HepG2 (cell line): ENCODE measurements at regions not wholly inside any gene's neighbourhood (a gene's known extent, or its start where the extent isn't known, plus 50 kb on each side); places are given as distances from the start of the nearest gene placed in this dataset.

Experiments
- ADNP ChIP-seq: sonication (generic); formaldehyde crosslinking; IDR thresholded peaks from 2 replicates; pipeline ENCODE4 v1.4.0; 2020; ENCODE audit warnings: missing genetic modification reagents
- ASH2L ChIP-seq: fragments of 300-600, 200-600 bp; sonication (generic); IDR thresholded peaks from 2 replicates; pipeline ENCODE4 v1.7.0; 2017; ENCODE audit warnings: low read depth, mild to moderate bottlenecking, moderate library complexity, mixed read lengths, low read length; ENCODE audit not compliant: insufficient read length
- JUND ChIP-seq: sonication (generic); formaldehyde crosslinking; IDR thresholded peaks from 2 replicates; pipeline ENCODE4 v1.8.0; 2022; ENCODE audit warnings: mild to moderate bottlenecking, missing genetic modification reagents
- KMT2A ChIP-seq: sonication (generic); formaldehyde crosslinking; IDR thresholded peaks from 2 replicates; pipeline ENCODE4 v1.4.0; 2020; ENCODE audit warnings: missing genetic modification reagents
- PCBP2 ChIP-seq: fragments of 200-400 bp; formaldehyde crosslinking; optimal IDR thresholded peaks from 2 replicates; pipeline ENCODE3; 2018; ENCODE audit warnings: low read length, low read depth; ENCODE audit not compliant: poor library complexity, severe bottlenecking
- PHB2 ChIP-seq: fragments of 450-650 bp; IDR thresholded peaks from 2 replicates; pipeline ENCODE4 v1.6.1; 2018; ENCODE audit not compliant: partially characterized antibody
- RAD21 ChIP-seq: fragments of 450-650 bp; formaldehyde crosslinking; IDR thresholded peaks from 2 replicates; pipeline ENCODE4 v1.5.0; 2020; ENCODE audit warnings: mild to moderate bottlenecking
- STAG1 ChIP-seq: sonication (generic); formaldehyde crosslinking; IDR thresholded peaks from 2 replicates; pipeline ENCODE4 v1.4.0; 2020; ENCODE audit warnings: missing genetic modification reagents
- ZBTB1 ChIP-seq: sonication (generic); formaldehyde crosslinking; IDR thresholded peaks from 2 replicates; pipeline ENCODE4 v1.4.0; 2020; ENCODE audit warnings: missing genetic modification reagents, borderline replicate concordance
- ZNF331 ChIP-seq: sonication (generic); formaldehyde crosslinking; IDR thresholded peaks from 2 replicates; pipeline ENCODE4 v1.4.0; 2020; ENCODE audit warnings: missing genetic modification reagents
- ZNF512 ChIP-seq: sonication (generic); formaldehyde crosslinking; IDR thresholded peaks from 2 replicates; pipeline ENCODE4 v1.4.0; 2020; ENCODE audit warnings: mild to moderate bottlenecking, missing genetic modification reagents
- TF ChIP-seq, protein P1 (sequence below): sonication (generic); formaldehyde crosslinking; IDR thresholded peaks from 2 replicates; pipeline ENCODE4 v1.5.0; 2020; ENCODE audit warnings: mild to moderate bottlenecking, missing genetic modification reagents, moderate library complexity
- TF ChIP-seq, protein P2 (sequence below): sonication (generic); formaldehyde crosslinking; IDR thresholded peaks from 2 replicates; pipeline ENCODE4 v1.5.1; 2020; ENCODE audit warnings: mild to moderate bottlenecking, missing genetic modification reagents
- TF ChIP-seq, protein P3 (sequence below): sonication (generic); formaldehyde crosslinking; IDR thresholded peaks from 2 replicates; pipeline ENCODE4 v1.4.0; 2020; ENCODE audit warnings: missing genetic modification reagents, borderline replicate concordance

DNA sequence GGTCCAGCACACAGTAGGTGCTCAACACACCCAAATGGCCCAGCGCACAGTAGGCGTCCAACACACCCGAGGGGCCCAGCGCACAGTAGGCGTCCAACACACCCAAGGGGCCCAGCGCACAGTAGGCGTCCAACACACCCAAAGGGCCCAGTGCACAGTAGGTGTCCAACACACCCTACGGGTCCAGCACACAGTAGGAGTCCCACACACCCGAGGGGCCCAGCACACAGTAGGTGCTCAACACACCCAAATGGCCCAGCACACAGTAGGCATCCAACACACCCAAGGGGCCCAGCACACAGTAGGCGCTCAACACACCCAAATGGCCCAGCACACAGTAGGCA lies 80.8 kb downstream of the FOXL3 start:
- TF ChIP-seq PHB2 (no peak), ZBTB1 (no peak), PCBP2 (no peak), ZNF512 (CRISPR knock-in tag) (no peak), ZNF331 (CRISPR knock-in tag) (no peak), RAD21 (CRISPR knock-in tag) (no peak), ADNP (CRISPR knock-in tag) (no peak), ASH2L (no peak), JUND (CRISPR knock-in tag) (no peak), KMT2A (CRISPR knock-in tag) (no peak), STAG1 (CRISPR knock-in tag) (no peak)
- TF ChIP-seq, protein P1, sequence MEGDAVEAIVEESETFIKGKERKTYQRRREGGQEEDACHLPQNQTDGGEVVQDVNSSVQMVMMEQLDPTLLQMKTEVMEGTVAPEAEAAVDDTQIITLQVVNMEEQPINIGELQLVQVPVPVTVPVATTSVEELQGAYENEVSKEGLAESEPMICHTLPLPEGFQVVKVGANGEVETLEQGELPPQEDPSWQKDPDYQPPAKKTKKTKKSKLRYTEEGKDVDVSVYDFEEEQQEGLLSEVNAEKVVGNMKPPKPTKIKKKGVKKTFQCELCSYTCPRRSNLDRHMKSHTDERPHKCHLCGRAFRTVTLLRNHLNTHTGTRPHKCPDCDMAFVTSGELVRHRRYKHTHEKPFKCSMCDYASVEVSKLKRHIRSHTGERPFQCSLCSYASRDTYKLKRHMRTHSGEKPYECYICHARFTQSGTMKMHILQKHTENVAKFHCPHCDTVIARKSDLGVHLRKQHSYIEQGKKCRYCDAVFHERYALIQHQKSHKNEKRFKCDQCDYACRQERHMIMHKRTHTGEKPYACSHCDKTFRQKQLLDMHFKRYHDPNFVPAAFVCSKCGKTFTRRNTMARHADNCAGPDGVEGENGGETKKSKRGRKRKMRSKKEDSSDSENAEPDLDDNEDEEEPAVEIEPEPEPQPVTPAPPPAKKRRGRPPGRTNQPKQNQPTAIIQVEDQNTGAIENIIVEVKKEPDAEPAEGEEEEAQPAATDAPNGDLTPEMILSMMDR (CRISPR knock-in tag): no peak
- TF ChIP-seq, protein P2, sequence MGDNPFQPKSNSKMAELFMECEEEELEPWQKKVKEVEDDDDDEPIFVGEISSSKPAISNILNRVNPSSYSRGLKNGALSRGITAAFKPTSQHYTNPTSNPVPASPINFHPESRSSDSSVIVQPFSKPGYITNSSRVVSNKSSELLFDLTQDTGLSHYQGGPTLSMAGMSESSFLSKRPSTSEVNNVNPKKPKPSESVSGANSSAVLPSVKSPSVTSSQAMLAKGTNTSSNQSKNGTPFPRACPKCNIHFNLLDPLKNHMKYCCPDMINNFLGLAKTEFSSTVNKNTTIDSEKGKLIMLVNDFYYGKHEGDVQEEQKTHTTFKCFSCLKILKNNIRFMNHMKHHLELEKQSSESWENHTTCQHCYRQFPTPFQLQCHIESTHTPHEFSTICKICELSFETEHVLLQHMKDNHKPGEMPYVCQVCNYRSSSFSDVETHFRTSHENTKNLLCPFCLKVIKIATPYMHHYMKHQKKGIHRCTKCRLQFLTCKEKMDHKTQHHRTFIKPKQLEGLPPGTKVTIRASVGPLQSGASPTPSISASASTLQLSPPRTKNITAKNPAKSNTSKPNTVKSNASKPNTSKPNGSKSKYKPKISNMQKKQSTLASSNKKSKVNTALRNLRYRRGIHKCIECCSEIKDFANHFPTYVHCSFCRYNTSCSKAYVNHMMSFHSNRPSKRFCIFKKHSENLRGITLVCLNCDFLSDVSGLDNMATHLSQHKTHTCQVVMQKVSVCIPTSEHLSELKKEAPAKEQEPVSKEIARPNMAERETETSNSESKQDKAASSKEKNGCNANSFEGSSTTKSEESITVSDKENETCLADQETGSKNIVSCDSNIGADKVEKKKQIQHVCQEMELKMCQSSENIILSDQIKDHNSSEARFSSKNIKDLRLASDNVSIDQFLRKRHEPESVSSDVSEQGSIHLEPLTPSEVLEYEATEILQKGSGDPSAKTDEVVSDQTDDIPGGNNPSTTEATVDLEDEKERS (CRISPR knock-in tag): no peak
- TF ChIP-seq, protein P3, sequence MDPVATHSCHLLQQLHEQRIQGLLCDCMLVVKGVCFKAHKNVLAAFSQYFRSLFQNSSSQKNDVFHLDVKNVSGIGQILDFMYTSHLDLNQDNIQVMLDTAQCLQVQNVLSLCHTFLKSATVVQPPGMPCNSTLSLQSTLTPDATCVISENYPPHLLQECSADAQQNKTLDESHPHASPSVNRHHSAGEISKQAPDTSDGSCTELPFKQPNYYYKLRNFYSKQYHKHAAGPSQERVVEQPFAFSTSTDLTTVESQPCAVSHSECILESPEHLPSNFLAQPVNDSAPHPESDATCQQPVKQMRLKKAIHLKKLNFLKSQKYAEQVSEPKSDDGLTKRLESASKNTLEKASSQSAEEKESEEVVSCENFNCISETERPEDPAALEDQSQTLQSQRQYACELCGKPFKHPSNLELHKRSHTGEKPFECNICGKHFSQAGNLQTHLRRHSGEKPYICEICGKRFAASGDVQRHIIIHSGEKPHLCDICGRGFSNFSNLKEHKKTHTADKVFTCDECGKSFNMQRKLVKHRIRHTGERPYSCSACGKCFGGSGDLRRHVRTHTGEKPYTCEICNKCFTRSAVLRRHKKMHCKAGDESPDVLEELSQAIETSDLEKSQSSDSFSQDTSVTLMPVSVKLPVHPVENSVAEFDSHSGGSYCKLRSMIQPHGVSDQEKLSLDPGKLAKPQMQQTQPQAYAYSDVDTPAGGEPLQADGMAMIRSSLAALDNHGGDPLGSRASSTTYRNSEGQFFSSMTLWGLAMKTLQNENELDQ (CRISPR knock-in tag): no peak
